Activated T-cell treated with anti-CD3 and anti-CD28 coated beads, Interleukin-2, amount 50 U/mL, for 1 hour (primary cell): ENCODE measurements at regions not wholly inside any gene's neighbourhood (a gene's known extent, or its start where the extent isn't known, plus 50 kb on each side); places are given as distances from the start of the nearest gene placed in this dataset.
"Not testable (repeated sequence)": the region's sequence is repeated elsewhere in the genome, so short reads cannot be mapped to it uniquely, and the experiment has no call there.

Experiments
- DNase-seq: peaks from one replicate; pipeline ENCODE4 v3.0.0-alpha.2; 2020

- DNase-seq: no peak
Observed at GRCh38 chr3:101134331-101134730, 141.1 kb upstream of the ABI3BP start.

- DNase-seq: no peak
Observed at GRCh38 chr3:101133652-101134051, 140.4 kb upstream of the ABI3BP start.

- not testable (repeated sequence) for DNase-seq
Observed at GRCh38 chr3:101133197-101133596, 140.0 kb upstream of the ABI3BP start.

DNA sequence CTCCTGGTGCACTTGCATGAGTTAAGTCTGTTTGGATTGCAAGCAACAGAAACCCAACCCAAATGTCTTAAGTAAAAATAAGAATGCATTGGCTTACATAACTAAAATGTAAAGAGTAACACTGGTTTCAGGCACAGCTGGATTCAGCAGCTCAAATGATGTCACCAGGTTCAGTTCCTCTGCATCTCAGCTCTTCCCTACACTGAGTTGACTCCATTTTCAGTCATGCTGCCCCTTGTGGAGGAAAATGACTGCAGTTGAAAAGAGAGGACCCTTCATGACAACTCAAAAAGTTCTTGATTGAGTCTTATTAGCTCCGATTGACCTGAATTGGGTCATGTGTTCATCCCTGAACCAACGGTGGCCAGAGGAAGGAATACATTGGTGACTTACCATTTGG is 138.5 kb upstream of the ABI3BP start:
- no peak for DNase-seq

DNA sequence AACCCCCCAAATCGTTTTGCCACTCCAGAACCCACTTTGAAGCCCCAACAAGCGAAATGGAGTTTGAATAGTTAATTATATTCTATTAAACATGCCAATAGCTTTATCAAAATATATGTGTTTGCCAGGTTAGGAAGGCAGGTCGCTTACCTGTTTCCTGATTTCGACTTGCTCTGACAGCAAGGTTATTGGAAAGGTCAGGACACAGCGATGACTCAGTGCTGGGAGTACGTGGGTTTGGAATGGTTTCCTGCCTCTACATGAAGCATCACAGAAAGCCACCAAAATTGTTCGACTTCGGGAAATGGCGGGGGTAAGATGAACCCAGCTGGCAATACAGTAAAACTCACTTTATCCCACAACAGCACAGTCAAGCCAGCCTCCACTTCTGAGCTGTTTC is 135.6 kb upstream of the ABI3BP start:
- no peak for DNase-seq

DNA sequence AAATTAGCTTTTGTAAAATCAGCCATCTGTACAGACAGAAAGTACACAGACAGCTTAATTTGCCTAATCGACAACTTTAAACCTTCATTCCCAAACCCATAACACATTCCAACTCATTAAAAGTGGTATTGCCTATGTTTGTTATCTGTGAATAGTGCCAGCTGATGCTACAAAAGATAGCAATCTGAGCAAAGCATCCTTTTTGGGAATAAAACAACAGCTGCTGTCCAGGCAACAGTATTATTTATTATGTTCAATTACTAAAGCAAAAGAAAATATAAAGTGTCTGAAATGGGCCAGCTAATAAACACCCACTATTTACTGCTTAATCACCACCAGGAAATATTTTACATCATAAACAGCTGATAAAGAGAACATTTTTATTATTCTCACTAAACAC is 134.8 kb upstream of the ABI3BP start:
- no peak for DNase-seq

DNA sequence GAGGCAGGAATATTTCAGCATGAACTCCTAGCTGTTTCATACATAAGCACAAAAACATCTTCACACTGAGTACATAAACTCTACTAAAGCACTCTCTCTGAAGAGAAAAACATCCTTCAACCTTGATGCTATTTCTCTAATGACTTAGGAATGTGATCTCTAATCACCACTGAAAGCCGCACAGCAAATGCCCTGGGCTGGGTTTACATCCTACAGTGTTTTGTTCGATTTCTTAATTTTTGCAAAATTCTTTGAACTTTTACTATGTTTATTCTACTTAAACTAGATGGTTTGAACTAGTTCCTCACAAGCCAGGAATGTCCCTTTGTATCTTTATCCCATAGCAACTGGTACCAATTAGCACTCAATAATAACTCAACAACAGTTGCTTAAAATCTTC is 130.9 kb upstream of the ABI3BP start:
- DNase-seq: no peak

DNA sequence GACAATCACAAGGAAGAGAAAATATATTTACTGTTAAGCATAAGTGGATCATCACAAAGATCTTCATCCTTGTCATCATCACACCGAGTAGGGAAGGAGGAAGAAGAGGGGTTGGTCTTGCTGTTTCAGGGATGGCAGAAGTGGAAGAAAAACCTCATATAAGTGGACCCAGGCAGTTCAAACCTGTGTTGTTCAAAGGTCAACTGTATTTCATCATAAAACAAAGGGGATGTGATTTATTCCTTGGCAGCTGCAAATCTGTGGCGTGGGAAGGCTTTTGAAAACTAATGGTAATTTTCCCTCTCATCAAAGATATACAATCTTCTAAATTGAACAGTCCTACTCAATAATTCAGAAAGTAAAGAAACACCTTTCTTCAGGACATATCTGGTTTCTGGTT is 129.9 kb upstream of the ABI3BP start:
- no peak for DNase-seq

GRCh38 chr3:101122681-101123080 is 129.5 kb upstream of the ABI3BP start:
- DNase-seq: no peak

DNA sequence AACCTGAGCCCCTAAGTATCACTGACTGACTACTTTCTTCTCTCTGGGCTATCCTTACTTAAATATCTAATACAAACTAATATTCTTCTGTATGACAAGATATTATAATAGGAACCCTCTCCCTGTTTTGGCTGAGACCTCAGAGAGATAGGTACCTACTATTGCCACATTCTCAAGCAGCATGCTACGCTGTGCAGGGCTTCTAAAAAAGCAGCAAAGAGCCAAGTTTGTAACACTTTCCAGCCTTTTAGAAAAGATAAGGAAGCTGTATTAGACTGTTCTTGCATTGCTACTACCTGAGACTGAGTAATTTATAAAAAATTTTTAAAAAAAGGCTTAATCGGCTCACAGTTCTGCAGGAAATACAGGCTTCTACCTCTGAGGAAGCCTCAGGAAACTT is 126.8 kb upstream of the ABI3BP start:
- DNase-seq: no peak

DNA sequence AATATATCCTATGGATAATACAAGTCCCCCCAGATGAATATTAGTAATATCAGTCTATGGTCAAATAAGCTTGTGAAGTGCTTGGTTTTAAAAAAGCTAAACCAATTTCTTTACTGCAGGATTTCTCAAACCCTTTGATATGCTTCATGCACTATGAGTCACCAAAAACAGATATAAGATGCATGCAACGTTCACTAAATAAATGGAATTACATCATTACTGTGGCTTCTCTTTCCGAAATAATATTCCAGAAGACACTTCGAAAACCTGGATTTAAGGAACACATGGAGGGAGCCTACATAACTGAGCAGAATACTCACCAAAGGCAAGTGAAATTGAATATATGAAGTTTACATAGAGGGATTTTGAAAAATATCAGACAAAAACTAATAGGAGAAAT is 126.3 kb upstream of the ABI3BP start:
- DNase-seq: no peak

GRCh38 chr3:101117980-101118379 is 124.8 kb upstream of the ABI3BP start:
- no peak for DNase-seq

DNA sequence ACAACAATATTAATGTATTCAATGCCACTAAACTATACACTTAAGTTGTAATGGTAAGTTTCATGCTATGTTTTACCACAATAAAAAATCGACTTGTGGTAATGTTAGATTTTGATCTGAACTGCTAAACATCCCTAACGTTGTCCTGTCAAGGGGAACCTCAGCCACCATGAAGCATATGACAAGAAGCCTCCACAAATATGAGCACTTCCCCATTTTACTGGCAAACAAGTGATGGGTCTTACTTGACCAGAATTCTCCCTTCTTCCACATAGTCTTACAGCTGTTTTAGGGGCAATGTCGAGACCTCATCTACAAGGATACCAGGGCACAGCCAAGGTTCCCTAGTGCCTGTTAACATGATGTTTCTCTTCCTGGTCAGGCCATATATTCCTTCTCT is 124.2 kb upstream of the ABI3BP start:
- no peak for DNase-seq

DNA sequence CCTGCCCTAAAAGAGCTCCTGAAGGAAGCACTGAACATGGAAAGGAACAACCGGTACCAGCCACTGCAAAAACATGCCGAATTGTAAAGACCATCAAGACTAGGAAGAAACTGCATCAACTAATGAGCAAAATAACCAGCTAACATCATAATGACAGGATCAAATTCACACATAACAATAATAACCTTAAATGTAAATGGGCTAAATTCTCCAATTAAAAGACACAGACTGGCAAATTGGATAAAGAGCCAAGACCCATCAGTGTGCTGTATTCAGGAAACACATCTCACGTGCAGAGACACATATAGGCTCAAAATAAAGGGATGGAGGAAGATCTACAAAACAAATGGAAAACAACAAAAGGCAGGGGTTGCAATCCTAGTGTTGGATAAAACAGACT is 117.1 kb upstream of the ABI3BP start:
- DNase-seq: not testable (repeated sequence)

GRCh38 chr3:101104321-101104720 is 111.1 kb upstream of the ABI3BP start:
- DNase-seq: no peak

DNA sequence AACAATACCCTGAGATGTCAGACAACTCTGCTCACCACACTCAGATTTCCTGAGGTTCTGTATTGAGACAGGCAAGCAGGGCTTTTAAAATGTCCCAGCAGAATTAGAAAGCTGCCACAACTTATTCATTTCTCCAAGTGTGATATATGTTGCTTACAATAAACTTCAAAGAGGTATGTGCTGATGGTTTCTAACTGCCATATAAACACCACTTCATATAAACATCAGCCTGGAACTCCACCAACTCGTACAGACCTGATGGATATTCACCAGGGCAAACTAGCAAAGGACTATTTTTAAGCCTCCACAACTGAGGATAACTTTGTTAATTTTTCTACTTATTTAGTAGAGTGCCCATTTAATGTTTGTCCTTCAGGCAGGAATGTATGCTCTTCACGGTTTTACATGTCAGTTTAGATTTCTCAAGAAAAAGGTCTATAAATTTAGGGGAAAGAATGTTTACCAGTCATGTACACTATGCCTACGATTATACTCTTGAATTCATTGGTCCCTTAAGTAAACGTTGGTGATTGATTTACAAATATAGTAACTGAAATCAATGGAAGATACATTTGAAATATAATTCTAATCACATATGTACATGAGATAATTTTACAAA is 109.6 kb upstream of the ABI3BP start:
- DNase-seq: no peak

DNA sequence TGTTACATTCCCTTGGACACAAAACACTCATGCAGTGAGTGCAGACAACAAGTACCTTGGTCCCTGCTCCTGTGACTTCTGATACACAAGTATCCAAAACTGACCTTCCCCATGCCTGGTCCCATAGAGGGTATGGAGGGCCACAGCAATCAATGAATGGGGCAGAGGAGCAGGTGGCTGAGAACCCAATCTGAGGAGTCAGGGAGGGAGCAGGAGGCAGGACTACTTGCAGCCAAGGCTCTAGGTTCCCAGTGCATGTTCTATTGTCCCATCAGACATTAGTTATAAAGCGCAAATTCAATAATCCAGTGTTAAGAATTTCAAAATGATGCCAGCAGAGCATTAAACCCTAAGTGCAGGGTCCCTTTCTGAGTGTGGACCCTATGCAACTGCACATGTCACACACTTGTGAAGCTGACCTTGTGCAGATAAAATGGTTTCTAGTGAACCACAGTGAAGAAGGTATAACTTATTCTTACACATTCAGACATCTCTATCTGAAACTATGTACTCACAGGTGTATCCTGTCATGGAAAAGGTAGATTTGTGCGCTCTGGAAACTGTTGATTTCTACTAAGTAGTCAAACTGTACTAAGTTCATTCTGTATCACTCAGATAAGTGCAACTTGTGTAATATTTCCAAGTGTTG is 107.3 kb upstream of the ABI3BP start:
- no peak for DNase-seq

- no peak for DNase-seq
Observed at GRCh38 chr3:101099791-101100190, 106.6 kb upstream of the ABI3BP start.

- no peak for DNase-seq
Observed at GRCh38 chr3:101096444-101096843, 103.2 kb upstream of the ABI3BP start.

DNA sequence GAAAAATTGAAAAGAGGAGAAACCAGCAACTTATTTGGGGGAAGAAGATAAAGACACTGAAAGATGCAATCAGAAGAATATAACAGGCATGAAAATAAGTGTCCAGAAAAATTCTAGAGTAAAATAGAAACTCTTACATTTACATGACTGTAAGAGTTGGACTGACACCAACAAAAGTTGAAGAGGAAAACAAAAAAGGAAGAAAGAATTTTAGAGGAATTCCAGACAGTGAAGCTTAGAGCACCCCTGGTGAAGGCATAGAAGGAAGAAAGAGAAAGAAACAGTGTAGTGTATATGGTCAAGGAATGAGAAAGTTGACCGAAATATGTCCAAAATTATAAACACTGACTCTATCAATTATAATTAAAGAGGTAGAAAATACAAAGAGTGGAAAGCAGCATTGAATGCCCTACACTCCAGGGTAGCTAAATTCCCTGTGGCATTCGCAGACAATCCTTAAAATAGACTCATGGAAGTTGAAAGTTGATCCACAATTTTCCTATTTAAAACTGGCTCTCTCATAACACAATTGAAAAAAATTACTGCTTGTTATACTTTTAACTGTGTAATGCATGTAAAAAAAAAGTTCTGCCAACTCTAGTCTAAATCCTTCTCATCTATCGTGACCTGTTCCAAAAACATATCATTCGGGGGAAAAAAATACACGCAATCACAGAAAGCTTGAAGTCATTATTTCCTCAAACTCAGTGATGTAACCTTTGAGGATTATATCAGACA is 102.6 kb upstream of the ABI3BP start:
- no peak for DNase-seq

DNA sequence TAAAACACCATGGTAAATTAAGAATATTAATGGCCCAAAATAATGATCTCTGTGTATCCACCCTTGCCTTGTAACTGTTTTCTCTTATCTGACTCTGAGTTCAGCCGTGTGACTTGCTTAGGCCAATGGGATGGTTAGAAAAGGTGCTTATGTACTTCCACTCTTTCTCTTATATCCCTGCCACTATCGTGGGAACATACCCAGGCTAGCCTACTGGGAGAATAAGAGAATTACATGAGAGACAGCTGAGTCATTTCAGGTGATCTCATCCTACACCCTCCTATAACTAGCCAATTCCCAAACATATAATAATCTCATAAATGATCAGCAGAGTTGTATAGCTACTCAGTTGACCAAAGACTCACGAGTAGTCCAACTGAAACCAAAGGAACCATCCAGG is 98.3 kb upstream of the ABI3BP start:
- no peak for DNase-seq

DNA sequence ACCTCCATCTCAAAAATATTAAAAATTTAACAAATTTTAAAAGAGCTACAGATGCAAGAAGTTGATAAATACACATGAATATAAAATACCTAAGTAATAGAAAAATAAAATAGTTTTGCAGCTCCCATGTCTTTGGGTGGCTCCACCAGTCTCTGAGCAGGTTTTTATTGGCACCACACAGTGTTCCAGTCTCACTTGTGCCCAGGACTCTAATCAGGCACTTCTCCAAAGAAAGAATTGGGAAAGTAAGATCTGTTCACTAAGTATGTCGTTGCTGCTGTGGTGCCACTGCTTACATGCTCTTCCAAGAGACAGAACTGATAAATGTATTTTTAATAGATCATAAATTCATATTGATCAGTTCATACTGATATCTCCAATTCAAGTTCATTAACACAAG is 92.5 kb upstream of the ABI3BP start:
- DNase-seq: no peak

DNA sequence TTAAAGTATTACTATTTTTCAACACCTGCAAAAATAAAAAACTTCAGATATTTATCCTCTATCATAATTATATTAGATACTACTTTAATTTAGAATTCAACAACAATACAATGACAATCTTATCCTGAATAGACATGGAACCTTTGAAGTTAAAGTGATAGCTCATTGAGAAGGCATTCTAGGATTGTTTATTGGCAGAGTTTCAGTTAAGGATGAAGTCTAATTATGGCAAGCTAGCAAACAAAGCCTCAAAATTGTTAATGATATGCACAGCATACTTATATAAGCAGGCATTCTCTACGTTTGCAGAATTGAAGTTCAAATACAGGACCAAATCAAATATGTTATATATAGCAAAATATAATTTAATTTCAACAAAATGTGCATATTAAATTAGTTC is 91.2 kb upstream of the ABI3BP start:
- no peak for DNase-seq

GRCh38 chr3:101081999-101082398 is 88.8 kb upstream of the ABI3BP start:
- DNase-seq: no peak

GRCh38 chr3:101081446-101081845 is 88.2 kb upstream of the ABI3BP start:
- DNase-seq: no peak
